GM12878 (cell line): ENCODE measurements at regions not wholly inside any gene's neighbourhood (a gene's known extent, or its start where the extent isn't known, plus 50 kb on each side); places are given as distances from the start of the nearest gene placed in this dataset.

Experiments used
- ATAC-seq: fragments of 200-7000 bp; cut with Tn5 transposase; 3 replicates; pipeline ENCODE4 v1.9.1; 2020; ENCODE audit warnings: mild to moderate bottlenecking, moderate library complexity
- BruUV-seq: library from RNA; stranded (reverse); fragments of 400-500 nt; replicated peaks from 2 replicates; lab custom pipeline; 2021; lab: Mats Ljungman, UMichigan
- CTCF ChIA-PET: fragments of 300-600 bp; sonication (Branson Sonifier 250); formaldehyde crosslinking; extraction: SDS; loops from one replicate; lab custom pipeline; 2021; ENCODE audit warnings: inconsistent platforms; lab: Yijun Ruan, JAX
- POLR2A ChIA-PET: fragments of 350-600 bp; formaldehyde crosslinking; extraction: SDS; loops from one replicate; lab custom pipeline; 2021; ENCODE audit warnings: inconsistent platforms; lab: Charles Lee
- RAD21 ChIA-PET: fragments of 300-600 bp; sonication (Branson Sonifier 250); formaldehyde crosslinking; loops from one replicate; lab custom pipeline; 2023; ENCODE audit warnings: antibody characterized with exemption; ENCODE audit not compliant: unreplicated experiment; lab: Charles Lee
- SMC1A ChIA-PET: fragments of 300-600 bp; sonication (Branson Sonifier 250); formaldehyde crosslinking; loops from one replicate; lab custom pipeline; 2023; ENCODE audit not compliant: unreplicated experiment, uncharacterized antibody; lab: Charles Lee
- DNase-seq: peaks from one replicate; pipeline ENCODE4 v3.0.0-alpha.2; 2011; ENCODE audit warnings: low read depth, low spot score
- FAIRE-seq: peaks from 3 replicates; lab custom pipeline; 2011; peaks lifted over from hg19 to GRCh38; lab: Jason Lieb, UNC
- H2AFZ ChIP-seq: 2 replicates; pipeline ENCODE4 v1.6.0; 2011; ENCODE audit warnings: low read depth, low read length, control low read depth; ENCODE audit not compliant: control insufficient read depth
- H3K27ac ChIP-seq: 2 replicates; pipeline ENCODE4 v1.5.1; 2011; ENCODE audit warnings: control low read depth; ENCODE audit not compliant: control insufficient read depth, insufficient read depth
- H3K27me3 ChIP-seq, 2 experiments: replicated peaks in 1 of 2; 2 replicates each; pipeline versions ENCODE4 v1.6.0 to v1.6.1; 2011; ENCODE audit warnings: low read length in 1 of 2; ENCODE audit not compliant: control insufficient read depth in 2 of 2, insufficient read depth in 2 of 2
- H3K36me3 ChIP-seq, 2 experiments: 2 replicates each; pipeline ENCODE4 v1.5.1; 2011; ENCODE audit warnings: low read length in 1 of 2; ENCODE audit not compliant: control insufficient read depth in 2 of 2, insufficient read depth in 2 of 2
- H3K4me1 ChIP-seq: 2 replicates; pipeline ENCODE4 v1.6.1; 2011; ENCODE audit warnings: mild to moderate bottlenecking, low read length, moderate library complexity, mixed read lengths; ENCODE audit not compliant: control insufficient read depth, insufficient read depth
- H3K4me2 ChIP-seq: 2 replicates; pipeline ENCODE4 v1.6.0; 2011; ENCODE audit warnings: control low read depth; ENCODE audit not compliant: control insufficient read depth, insufficient read depth
- H3K4me3 ChIP-seq: fragments of 200-600 bp; sonication (generic); 2 replicates; pipeline ENCODE4 v1.5.1; 2016
- H3K79me2 ChIP-seq: 2 replicates; pipeline ENCODE4 v1.6.0; 2011; ENCODE audit warnings: low read length; ENCODE audit not compliant: control insufficient read depth, insufficient read depth
- H3K9ac ChIP-seq: 2 replicates; pipeline ENCODE4 v1.8.0; 2011; ENCODE audit warnings: low read length, control low read depth, mixed read lengths; ENCODE audit not compliant: control insufficient read depth, insufficient read depth
- H3K9me3 ChIP-seq: replicated peaks from 3 replicates; pipeline ENCODE4 v1.5.1; 2011; ENCODE audit warnings: mild to moderate bottlenecking, low read length; ENCODE audit not compliant: control insufficient read depth, insufficient read depth
- H4K20me1 ChIP-seq: 2 replicates; pipeline ENCODE4 v1.6.0; 2011; ENCODE audit not compliant: control insufficient read depth, insufficient read depth
- FOS ChIP-seq: IDR thresholded peaks from 3 replicates; pipeline ENCODE4 v1.6.1; 2011; ENCODE audit warnings: borderline replicate concordance; ENCODE audit not compliant: insufficient read length; ENCODE audit errors: extremely low read depth
- HDAC2 ChIP-seq: fragments of 200-600 bp; sonication (generic); IDR thresholded peaks from 2 replicates; pipeline ENCODE4 v1.6.1; 2017
- IRF4 ChIP-seq: IDR thresholded peaks from 2 replicates; pipeline ENCODE4 v1.6.1; 2011; ENCODE audit warnings: low read depth, low read length
- JUND ChIP-seq: IDR thresholded peaks from 2 replicates; pipeline ENCODE4 v1.6.1; 2012; ENCODE audit warnings: low read depth, mild to moderate bottlenecking, low read length, improper control_type of control experiment, moderate library complexity
- MYC ChIP-seq: IDR thresholded peaks from 2 replicates; pipeline ENCODE4 v1.6.1; 2011; ENCODE audit warnings: mild to moderate bottlenecking, low read length, moderate library complexity, inconsistent platforms; ENCODE audit not compliant: insufficient read depth, insufficient replicate concordance, insufficient read length, severe bottlenecking
- NR2F1 ChIP-seq: fragments of 450-650 bp; conservative IDR thresholded peaks from 2 replicates; pipeline ENCODE4 v1.6.1; 2017; ENCODE audit warnings: mild to moderate bottlenecking
- NRF1 ChIP-seq: conservative IDR thresholded peaks from 2 replicates; pipeline ENCODE4 v1.6.1; 2011; ENCODE audit warnings: mild to moderate bottlenecking, low read depth, low read length, improper control_type of control experiment
- WGBS: methylation state at CpG from one replicate; pipeline ENCODE4 v1.1.6; 2016; ENCODE audit warnings: low lambda C conversion rate; ENCODE audit not compliant: insufficient replicate concordance, insufficient coverage; ENCODE audit errors: missing lambda C conversion rate; 5-methylcytosine and 5-hydroxymethylcytosine counted together
- in situ Hi-C: fragments of 300-500 bp; cut with MboI; formaldehyde crosslinking; loops from 9 replicates; pipeline ENCODE4 v1.14.3; 2018; ENCODE audit warnings: mixed read lengths
- intact Hi-C: fragments of 100-400 bp; cut with micrococcal nuclease; formaldehyde crosslinking; loops from one replicate; pipeline ENCODE4 v1.14.2; 2022; ENCODE audit not compliant: unreplicated experiment
- TF ChIP-seq, protein P1 (sequence below): IDR thresholded peaks from 2 replicates; pipeline ENCODE4 v1.6.1; 2011; ENCODE audit warnings: low read depth, low read length, improper control_type of control experiment, borderline replicate concordance
- TF ChIP-seq, protein P2 (sequence below): fragments of 450-650 bp; IDR thresholded peaks from 2 replicates; pipeline ENCODE4 v1.6.1; 2018; ENCODE audit warnings: borderline replicate concordance, mild to moderate bottlenecking; ENCODE audit not compliant: partially characterized antibody
- TF ChIP-seq, protein P3 (sequence below): fragments of 450-650 bp; formaldehyde crosslinking; IDR thresholded peaks from 2 replicates; pipeline ENCODE4 v1.4.0; 2022; ENCODE audit warnings: mild to moderate bottlenecking, moderate library complexity

DNA sequence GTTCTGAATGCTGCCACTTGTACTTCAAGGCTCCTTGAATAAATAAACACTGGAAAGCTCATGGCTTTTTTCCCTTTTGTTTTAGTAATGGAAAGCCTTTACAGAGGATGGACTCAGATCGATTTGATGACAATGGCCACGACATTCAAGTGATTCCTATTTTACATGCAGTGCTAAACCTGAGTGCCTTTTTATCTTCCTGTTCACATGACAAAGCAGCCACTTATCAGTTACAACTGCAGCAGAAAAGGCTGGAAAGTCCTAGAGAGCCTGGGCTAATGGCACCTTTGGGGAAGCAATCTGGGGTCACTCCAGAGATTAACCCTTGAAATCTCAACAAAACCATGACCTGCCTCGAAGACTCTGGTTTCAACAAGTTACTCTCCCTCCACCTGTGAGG is 249.0 kb upstream of the AUTS2 start:
- CTCF ChIA-PET, result no interaction called here
- no TSS peak for BruUV-seq
- no peaks in the 10 kb centered on the region for H3K4me1 ChIP-seq
- 2% methylated on average over 3 of the region's 3 CpGs for WGBS
- no peak for DNase-seq
- no peaks in the 10 kb centered on the region for H4K20me1 ChIP-seq
- H3K79me2 ChIP-seq, result no peaks in the 10 kb centered on the region
- H3K9ac ChIP-seq, result no peak overlapping the region
- no peak overlapping the region for H3K4me2 ChIP-seq
- H3K27me3 ChIP-seq, result no peaks in the 10 kb centered on the region
- SMC1A ChIA-PET, result no interaction called here
- H3K27ac ChIP-seq, result no peak overlapping the region
- no peak for ATAC-seq
- in situ Hi-C loops, result no loop called here
- POLR2A ChIA-PET, result no interaction called here
- intact Hi-C loops, result no loop called here
- RAD21 ChIA-PET, result no interaction called here
- no peaks in the 10 kb centered on the region for H3K36me3 ChIP-seq
- TF ChIP-seq, protein P1, sequence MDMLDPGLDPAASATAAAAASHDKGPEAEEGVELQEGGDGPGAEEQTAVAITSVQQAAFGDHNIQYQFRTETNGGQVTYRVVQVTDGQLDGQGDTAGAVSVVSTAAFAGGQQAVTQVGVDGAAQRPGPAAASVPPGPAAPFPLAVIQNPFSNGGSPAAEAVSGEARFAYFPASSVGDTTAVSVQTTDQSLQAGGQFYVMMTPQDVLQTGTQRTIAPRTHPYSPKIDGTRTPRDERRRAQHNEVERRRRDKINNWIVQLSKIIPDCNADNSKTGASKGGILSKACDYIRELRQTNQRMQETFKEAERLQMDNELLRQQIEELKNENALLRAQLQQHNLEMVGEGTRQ, result no peak
- TF ChIP-seq MYC (no peak), FOS (no peak), JUND (no peak), HDAC2 (no peak), NRF1 (no peak), NR2F1 (no peak), IRF4 (no peak)
- TF ChIP-seq, protein P2, sequence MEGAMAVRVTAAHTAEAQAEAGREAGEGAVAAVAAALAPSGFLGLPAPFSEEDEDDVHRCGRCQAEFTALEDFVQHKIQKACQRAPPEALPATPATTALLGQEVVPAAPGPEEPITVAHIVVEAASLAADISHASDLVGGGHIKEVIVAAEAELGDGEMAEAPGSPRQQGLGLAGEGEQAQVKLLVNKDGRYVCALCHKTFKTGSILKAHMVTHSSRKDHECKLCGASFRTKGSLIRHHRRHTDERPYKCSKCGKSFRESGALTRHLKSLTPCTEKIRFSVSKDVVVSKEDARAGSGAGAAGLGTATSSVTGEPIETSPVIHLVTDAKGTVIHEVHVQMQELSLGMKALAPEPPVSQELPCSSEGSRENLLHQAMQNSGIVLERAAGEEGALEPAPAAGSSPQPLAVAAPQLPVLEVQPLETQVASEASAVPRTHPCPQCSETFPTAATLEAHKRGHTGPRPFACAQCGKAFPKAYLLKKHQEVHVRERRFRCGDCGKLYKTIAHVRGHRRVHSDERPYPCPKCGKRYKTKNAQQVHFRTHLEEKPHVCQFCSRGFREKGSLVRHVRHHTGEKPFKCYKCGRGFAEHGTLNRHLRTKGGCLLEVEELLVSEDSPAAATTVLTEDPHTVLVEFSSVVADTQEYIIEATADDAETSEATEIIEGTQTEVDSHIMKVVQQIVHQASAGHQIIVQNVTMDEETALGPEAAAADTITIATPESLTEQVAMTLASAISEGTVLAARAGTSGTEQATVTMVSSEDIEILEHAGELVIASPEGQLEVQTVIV, result no peak
- TF ChIP-seq, protein P3, sequence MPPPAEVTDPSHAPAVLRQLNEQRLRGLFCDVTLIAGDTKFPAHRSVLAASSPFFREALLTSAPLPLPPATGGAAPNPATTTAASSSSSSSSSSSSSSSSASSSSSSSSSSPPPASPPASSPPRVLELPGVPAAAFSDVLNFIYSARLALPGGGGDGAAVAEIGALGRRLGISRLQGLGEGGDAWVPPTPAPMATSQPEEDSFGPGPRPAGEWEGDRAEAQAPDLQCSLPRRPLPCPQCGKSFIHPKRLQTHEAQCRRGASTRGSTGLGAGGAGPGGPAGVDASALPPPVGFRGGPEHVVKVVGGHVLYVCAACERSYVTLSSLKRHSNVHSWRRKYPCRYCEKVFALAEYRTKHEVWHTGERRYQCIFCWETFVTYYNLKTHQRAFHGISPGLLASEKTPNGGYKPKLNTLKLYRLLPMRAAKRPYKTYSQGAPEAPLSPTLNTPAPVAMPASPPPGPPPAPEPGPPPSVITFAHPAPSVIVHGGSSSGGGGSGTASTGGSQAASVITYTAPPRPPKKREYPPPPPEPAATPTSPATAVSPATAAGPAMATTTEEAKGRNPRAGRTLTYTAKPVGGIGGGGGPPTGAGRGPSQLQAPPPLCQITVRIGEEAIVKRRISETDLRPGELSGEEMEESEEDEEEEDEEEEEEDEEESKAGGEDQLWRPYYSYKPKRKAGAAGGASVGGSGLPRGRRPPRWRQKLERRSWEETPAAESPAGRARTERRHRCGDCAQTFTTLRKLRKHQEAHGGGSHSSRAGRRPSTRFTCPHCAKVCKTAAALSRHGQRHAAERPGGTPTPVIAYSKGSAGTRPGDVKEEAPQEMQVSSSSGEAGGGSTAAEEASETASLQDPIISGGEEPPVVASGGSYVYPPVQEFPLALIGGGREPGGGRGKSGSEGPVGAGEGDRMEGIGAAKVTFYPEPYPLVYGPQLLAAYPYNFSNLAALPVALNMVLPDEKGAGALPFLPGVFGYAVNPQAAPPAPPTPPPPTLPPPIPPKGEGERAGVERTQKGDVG (CRISPR knock-in tag), result no peak
- H3K4me3 ChIP-seq, result no peak overlapping the region
- H2AFZ ChIP-seq, result no peak overlapping the region
- no peaks in the 10 kb centered on the region for H3K9me3 ChIP-seq
- no peak for FAIRE-seq
